GM18511 (cell line): ENCODE measurements at regions not wholly inside any gene's neighbourhood (a gene's known extent, or its start where the extent isn't known, plus 50 kb on each side); places are given as distances from the start of the nearest gene placed in this dataset.

Source experiments
- ATAC-seq: cut with Tn5 transposase; IDR thresholded peaks from one replicate; pipeline ENCODE4 v1.9.1; 2021; ENCODE audit warnings: mild to moderate bottlenecking, moderate library complexity; ENCODE audit not compliant: unreplicated experiment

- ATAC-seq = no peak
These were observed 122.5 kb downstream of the PHLDA1 start for GRCh38 chr12:75908961-75909605.

GRCh38 chr12:75905922-75906321 lies 125.7 kb downstream of the PHLDA1 start:
- ATAC-seq = no peak

GRCh38 chr12:75900781-75901254 lies 130.8 kb downstream of the PHLDA1 start:
- no peak for ATAC-seq

GRCh38 chr12:75900226-75900625 lies 131.3 kb downstream of the PHLDA1 start:
- no peak for ATAC-seq

- no peak for ATAC-seq
These were observed 136.4 kb downstream of the PHLDA1 start for GRCh38 chr12:75894965-75895754.

GRCh38 chr12:75893765-75894164 lies 137.8 kb downstream of the PHLDA1 start:
- ATAC-seq = no peak

- ATAC-seq = no peak
These were observed 138.7 kb downstream of the PHLDA1 start for GRCh38 chr12:75892731-75893408.

GRCh38 chr12:75891072-75891471 lies 140.5 kb downstream of the PHLDA1 start:
- no peak for ATAC-seq

- ATAC-seq = no peak
These were observed 140.9 kb downstream of the PHLDA1 start for GRCh38 chr12:75890660-75891059.

- no peak for ATAC-seq
These were observed 141.4 kb downstream of the PHLDA1 start for GRCh38 chr12:75890141-75890540.

- no peak for ATAC-seq
These were observed 142.5 kb downstream of the PHLDA1 start for GRCh38 chr12:75888874-75889613.

GRCh38 chr12:75888399-75888798 lies 143.2 kb downstream of the PHLDA1 start:
- no peak for ATAC-seq

- no peak for ATAC-seq
These were observed 143.6 kb downstream of the PHLDA1 start for GRCh38 chr12:75887979-75888378.

- no peak for ATAC-seq
These were observed 147.1 kb downstream of the PHLDA1 start for GRCh38 chr12:75884465-75884985.

- no peak for ATAC-seq
These were observed 148.3 kb downstream of the PHLDA1 start for GRCh38 chr12:75883241-75883640.

GRCh38 chr12:75882421-75882820 lies 149.2 kb downstream of the PHLDA1 start:
- ATAC-seq = no peak

GRCh38 chr12:75881920-75882319 lies 149.7 kb downstream of the PHLDA1 start:
- no peak for ATAC-seq

- ATAC-seq = no peak
These were observed 153.6 kb downstream of the PHLDA1 start for GRCh38 chr12:75877763-75878621.

- no peak for ATAC-seq
These were observed 154.5 kb downstream of the PHLDA1 start for GRCh38 chr12:75876832-75877762.
